Limb (tissue), 2 donors: ENCODE measurements at regions not wholly inside any gene's neighbourhood (a gene's known extent, or its start where the extent isn't known, plus 50 kb on each side); places are given as distances from the start of the nearest gene placed in this dataset.

Experiments used
- DNase-seq, 2 donors: peaks; one replicate each; pipeline ENCODE4 v3.0.0-alpha.2; 2016; ENCODE audit errors: extremely low spot score in 2 of 2

DNA sequence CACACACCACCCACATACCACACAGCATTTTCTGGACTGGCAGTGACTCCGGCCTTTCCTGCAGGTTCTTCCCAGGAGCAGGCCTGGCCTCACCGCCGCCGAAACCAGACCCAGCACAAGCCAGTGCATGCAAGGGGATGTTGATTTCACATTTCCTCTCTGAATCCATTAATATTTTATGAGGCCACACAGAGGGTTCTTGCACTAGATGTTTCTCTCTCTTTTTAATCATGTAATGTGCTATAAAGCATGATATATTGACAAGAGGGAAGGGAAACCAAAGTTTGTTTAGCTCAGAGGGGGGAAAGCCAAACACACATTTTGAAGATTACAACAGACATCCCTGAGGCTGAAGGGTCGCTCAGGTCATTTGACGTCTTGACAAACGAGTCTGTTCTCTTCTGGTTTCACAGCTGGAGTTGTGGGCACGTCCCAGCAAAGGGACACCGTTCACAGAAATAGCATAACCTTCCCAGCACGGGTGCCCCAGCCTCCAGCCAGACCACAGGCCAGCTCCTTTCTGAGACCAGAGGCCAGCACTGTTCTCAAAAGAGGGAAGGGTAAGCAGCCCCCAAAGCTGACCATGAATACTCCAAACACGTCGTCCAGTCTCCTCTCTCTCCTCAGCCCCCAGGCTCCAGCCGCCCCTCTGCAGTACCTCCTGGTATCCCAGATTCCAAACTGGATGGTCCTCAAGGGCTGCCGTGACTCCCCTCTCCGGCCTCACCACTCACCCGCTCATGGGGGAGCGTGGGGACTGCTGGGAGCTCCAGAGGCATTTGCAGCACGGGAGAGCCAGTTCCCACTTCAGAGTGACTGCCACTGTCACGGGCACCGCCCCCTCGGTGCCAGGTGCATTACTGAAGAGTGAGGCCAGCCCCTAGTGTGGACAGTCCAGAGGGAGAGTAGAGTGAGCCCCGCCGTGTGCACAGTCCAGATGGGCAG is 340.3 kb upstream of the SALL3 start:
- no peak for DNase-seq

DNA sequence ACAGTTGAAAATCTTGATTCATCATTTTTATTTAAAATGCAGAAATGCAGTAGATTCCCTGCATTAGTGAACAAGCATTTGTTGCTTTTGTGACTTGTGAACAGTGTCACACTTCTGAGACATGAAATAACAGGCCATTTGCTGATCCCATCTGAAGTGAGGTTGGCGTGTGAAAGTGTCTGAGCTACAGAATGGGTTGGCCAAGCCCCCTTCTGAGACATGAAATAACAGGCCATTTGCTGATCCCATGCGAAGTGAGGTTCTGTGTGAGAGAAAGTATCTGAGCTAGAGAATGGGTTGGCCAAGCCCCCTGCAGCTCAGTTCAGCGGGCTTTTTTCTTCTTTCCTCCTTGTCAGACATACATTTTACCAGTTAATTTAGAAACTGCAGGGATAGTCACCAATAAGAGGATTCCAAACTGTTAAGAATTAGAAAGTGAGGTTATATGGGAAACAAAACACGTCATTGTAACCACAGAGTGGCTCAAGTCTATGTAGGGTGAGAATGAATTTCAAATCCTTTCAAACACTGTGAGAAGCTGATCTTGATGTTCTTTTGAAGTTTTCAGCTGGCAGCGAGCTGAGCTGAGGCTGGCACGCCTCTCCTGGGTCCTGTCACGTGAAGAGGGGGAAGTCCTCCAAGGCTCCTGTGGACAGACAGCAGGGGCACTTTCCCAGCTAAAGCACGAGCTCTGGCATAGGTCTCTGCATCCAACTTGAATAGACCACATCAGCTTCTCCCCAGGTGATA is 339.2 kb upstream of the SALL3 start:
- no peak for DNase-seq

GRCh38 chr18:78641689-78642231 is 337.9 kb upstream of the SALL3 start:
- no peak for DNase-seq

DNA sequence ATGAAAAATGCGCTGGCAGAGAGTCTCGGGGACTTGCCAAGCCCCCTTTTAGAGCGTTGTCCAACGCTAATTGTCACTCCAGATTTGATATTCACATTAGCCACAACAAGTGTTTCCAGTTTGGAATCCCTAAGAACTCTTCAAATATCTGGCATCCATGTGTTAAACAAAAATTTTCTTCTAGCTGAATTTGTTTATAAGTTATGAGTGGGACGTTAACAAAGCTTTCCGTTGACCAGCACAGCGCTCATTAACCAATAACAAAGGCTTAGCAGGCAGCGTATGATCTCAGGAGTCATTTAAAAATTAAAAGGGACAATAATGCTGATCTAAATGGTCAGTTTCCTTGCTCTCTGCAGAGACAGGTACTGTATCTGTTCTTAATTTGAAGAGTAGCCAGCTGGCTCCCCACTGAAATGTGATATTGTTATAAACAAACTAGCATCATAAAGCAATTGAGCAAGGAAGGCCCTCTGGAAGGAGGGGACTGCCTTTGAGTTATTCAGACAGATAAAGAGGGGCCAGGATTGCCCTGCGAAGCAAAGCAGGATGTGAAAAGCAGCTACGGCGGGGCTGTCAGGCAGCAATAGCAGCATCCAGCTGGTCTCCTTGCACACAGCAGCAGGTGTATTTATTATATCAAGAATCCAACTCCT is 337.2 kb upstream of the SALL3 start:
- no peak for DNase-seq

GRCh38 chr18:78643004-78643403 is 336.6 kb upstream of the SALL3 start:
- no peak for DNase-seq

DNA sequence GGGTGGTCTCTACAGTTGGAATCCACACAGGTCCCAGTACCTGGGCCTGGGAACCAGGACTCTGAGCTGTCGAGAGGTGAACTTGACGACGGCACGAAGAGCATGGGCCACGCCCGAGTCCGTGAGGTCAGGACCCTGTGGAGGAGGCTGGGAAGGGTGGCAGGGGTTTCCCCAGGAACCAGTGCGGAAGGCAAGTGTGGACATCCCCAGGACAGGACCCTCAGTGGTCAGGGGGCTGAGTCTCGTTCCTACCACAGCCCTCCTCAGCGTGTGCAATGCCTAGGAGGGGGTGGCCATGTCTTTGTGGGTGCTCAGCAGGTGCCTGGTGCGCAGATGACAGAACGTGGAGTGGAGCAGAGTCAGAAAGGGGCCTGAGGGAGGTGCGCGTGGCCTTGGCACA is 335.6 kb upstream of the SALL3 start:
- no peak for DNase-seq

- DNase-seq, result no peak
Observed at GRCh38 chr18:78645216-78645615, 334.4 kb upstream of the SALL3 start.

- DNase-seq, result no peak
Observed at GRCh38 chr18:78647018-78647417, 332.6 kb upstream of the SALL3 start.

DNA sequence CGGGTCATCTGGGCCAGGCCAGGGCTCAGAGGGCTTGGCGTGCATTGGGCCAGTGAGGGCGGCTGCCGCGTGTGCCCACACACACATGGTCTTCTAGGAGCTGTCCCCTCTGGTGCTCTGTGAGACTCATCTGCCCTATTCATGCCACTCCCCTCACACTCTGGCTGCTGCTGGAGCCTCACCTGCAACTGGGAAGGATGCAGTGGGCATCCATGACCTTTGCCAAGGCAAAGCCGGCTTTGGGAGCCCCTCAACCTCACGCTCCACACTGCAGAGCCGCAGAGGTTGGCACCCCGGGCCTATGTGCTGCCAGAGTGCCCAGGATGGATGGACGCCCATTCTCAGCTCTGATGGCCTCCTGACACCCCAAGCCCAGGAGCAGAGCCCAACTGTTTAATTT is 330.2 kb upstream of the SALL3 start:
- DNase-seq, result no peak

DNA sequence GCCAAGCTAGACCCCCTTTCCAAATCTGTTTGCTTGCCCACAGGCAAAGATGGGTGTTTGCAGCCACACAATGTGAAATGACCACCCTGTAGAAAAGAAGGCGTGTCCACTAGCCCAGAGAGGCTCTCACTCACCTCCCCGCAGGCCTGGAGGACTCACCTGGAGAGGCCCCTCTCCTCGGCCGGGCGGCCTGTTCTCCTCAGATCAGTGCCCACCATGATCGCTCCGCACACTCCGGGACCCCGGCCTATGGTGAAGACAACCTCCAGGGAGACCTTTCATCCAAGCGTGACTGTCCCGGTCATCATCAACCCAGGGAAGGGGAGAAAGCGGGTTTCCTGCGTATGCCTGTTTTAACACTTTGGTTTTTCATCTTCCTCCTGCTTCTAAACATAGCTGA is 328.7 kb upstream of the SALL3 start:
- DNase-seq, result no peak

DNA sequence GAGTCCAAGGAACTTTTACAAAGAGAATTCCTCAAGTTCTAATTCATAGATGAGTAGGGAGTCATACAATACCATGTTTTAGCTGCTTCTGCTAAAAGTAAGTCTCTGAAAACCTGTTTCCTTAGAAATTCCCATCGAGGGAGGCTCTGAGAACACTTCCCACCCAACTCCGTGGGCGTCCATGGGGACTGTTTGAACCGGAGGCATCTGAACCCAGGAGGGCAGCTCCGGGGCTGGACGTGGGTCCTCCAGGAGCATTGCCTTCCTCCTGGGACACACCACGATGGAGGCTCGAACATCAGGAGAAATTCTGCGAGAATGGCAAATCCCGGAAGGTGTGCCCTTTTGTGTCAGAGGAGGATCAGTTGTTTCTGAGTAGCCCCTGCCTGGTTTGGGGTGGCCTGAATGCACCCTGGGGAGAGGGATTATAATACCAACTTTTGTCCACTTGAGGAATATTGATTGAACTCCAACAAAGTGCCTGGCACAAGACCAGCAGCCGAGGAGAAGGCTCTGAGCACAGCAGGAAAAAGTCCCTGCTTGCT is 327.5 kb upstream of the SALL3 start:
- DNase-seq, result no peak

DNA sequence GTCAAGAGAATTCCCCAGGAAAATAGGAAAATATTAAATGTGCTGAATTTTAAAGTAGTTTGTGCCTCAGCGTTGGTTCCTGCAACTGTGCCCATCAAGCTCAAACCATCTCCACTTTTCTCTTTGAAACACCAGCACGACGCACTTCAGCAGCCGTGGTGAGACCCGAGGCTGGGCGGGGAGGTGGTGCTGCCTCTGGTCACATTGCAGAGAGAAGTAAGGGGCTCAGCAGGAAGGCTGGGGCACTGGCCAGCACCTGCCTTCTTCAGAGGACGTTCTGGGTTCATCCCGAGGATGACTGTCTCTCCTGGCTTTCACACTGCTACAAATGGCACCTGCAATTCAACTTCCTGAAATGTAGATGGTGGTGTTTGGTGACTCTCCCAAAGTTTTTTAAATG is 323.7 kb upstream of the SALL3 start:
- DNase-seq, result no peak

GRCh38 chr18:78656346-78656925 is 323.2 kb upstream of the SALL3 start:
- no peak for DNase-seq

DNA sequence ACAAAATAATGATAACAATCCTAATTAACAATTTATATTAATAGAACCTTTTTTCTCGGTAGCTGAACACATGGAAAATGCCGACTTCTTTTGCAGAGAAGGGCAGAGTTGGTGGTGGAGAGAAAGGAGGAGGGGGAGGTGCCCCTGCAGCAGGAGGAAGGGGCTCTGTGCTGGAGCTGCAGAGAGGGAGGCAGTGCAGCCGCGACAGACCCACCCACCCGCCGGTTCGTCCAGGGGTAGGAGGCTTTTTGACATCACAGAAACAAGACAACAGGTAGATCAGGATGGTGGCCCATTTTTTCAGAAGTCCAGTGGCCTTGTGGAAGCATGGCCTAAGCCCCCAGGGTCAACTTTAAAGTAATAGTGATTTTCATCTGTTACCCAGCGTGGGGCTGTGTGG is 321.1 kb upstream of the SALL3 start:
- DNase-seq, result no peak

DNA sequence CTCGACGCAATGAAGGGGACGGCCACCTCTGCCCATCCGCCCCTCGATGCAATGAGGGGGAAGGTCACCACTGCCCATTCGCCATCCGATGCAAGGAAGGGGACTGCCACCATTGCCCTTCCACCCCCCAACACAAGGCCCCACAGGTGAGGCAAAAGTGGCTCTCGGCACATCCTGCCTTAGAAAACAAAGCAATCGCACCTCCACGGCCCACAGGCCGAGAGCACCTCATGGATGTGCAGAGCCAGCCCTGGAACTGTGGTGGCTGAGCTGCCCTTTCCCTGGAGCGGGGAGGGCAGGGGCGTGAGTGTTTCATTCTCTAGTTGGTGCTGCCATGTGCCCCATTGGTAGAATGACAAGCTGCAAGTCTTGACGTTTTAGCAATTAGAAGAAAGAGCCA is 320.6 kb upstream of the SALL3 start:
- no peak for DNase-seq

GRCh38 chr18:78659748-78660147 is 319.9 kb upstream of the SALL3 start:
- DNase-seq, result peak; percentile 4 to 68

- no peak for DNase-seq
Observed at GRCh38 chr18:78660311-78660710, 319.3 kb upstream of the SALL3 start.

- no peak for DNase-seq
Observed at GRCh38 chr18:78661316-78661715, 318.3 kb upstream of the SALL3 start.

DNA sequence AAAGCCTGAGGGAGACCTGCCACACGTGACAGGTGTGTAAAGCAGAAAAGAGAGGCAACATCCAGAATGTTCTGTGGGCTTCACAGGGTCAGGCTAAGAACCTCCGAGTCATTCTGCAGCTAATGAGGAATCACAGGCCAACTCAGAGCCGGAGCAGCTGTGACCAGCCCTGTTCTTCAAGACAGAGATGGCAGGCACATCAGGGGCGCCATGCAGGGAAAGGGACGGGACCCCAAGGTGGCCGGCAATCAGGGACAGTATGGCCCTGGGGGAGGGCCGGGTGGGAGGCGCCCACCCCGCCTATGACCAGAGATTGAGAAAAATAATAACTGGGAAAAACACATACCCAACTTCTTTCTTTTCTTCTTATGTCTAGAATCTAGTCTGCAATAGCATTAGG is 316.7 kb upstream of the SALL3 start:
- no peak for DNase-seq

DNA sequence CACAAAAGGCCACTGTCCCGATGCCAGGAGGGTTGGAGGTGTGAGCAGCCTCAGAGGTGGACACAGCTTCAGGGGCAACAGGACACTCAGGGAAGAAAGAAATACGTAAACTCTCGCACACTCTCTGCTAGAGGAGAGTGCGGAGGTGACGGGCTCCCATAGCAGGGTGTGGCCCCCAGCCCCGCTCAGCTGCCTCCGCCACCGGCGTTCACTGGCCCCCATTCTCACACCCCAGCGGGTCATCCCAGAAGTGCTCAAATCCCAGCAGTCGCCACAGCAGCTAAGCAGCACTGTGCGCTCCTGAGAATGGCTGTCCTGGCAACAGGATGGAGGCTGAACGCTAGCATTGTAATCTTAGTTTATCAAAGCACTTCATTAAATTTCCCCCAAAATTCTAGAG is 315.6 kb upstream of the SALL3 start:
- no peak for DNase-seq

GRCh38 chr18:78664848-78665247 is 314.8 kb upstream of the SALL3 start:
- DNase-seq, result no peak
